Endodermal cell (in vitro differentiated cells): ENCODE measurements at regions not wholly inside any gene's neighbourhood (a gene's known extent, or its start where the extent isn't known, plus 50 kb on each side); places are given as distances from the start of the nearest gene placed in this dataset.

Source experiments
- DNase-seq: peaks from one replicate; pipeline ENCODE4 v3.0.0-alpha.2; 2017
- H3K27ac ChIP-seq: 2 replicates; pipeline ENCODE4 v1.5.1; 2013; ENCODE audit warnings: mild to moderate bottlenecking, low read depth, low read length, moderate library complexity
- H3K27me3 ChIP-seq: 2 replicates; pipeline ENCODE4 v1.6.1; 2013; ENCODE audit warnings: mild to moderate bottlenecking, low read length, moderate library complexity; ENCODE audit not compliant: insufficient read depth, control insufficient read depth, poor library complexity, severe bottlenecking
- H3K36me3 ChIP-seq: 2 replicates; pipeline ENCODE4 v1.7.0; 2013; ENCODE audit warnings: mild to moderate bottlenecking, low read length, moderate library complexity; ENCODE audit not compliant: control insufficient read depth, insufficient read depth
- H3K4me1 ChIP-seq: one replicate; pipeline ENCODE4 v1.7.0; 2013; ENCODE audit warnings: low read length; ENCODE audit not compliant: control insufficient read depth, insufficient read depth
- H3K4me3 ChIP-seq: 2 replicates; pipeline ENCODE4 v1.5.1; 2013; ENCODE audit warnings: mild to moderate bottlenecking, low read length, moderate library complexity
- H3K9ac ChIP-seq: 2 replicates; pipeline ENCODE4 v1.6.1; 2013; ENCODE audit warnings: mild to moderate bottlenecking, low read length, moderate library complexity; ENCODE audit not compliant: poor library complexity, severe bottlenecking; ENCODE audit errors: extremely low read depth
- H3K9me3 ChIP-seq: 2 replicates; pipeline ENCODE4 v1.6.1; 2013; ENCODE audit warnings: mild to moderate bottlenecking, low read length, moderate library complexity; ENCODE audit not compliant: control insufficient read depth
- H3K27ac Mint-ChIP-seq: 2 replicates; pipeline ENCODE4 v1.8.0; 2020; ENCODE audit warnings: mixed read lengths
- H3K27me3 Mint-ChIP-seq: 2 replicates; pipeline ENCODE4 v1.8.0; 2021; ENCODE audit warnings: mild to moderate bottlenecking, mixed read lengths; ENCODE audit not compliant: insufficient read depth
- H3K36me3 Mint-ChIP-seq: 2 replicates; pipeline ENCODE4 v1.8.0; 2020; ENCODE audit warnings: low read depth, mixed read lengths
- H3K4me1 Mint-ChIP-seq: 2 replicates; pipeline ENCODE4 v1.8.0; 2020; ENCODE audit warnings: mixed read lengths
- H3K4me3 Mint-ChIP-seq: 2 replicates; pipeline ENCODE4 v1.8.0; 2020; ENCODE audit warnings: mild to moderate bottlenecking, moderate library complexity, mixed read lengths
- H3K9me3 Mint-ChIP-seq: 2 replicates; pipeline ENCODE4 v1.8.0; 2020; ENCODE audit warnings: mild to moderate bottlenecking, mixed read lengths
- CTCF ChIP-seq: fragments of 200-600 bp; sonication (generic); conservative IDR thresholded peaks from 2 replicates; pipeline ENCODE4 v1.5.0; 2021; ENCODE audit warnings: antibody characterized with exemption, mild to moderate bottlenecking
- WGBS, 2 experiments: methylation state at CpG; one replicate each; pipeline versions ENCODE4 v1.1.5 to v1.1.7; 2013; ENCODE audit warnings: missing lambda C conversion rate in 2 of 2, mixed read lengths in 1 of 2; ENCODE audit not compliant: insufficient coverage in 1 of 2, insufficient read length in 1 of 2; 5-methylcytosine and 5-hydroxymethylcytosine counted together

GRCh38 chrX:87045352-87045751 lies 472.2 kb upstream of the KLHL4 start:
- 69 to 91% methylated on average over 1 to 4 of the region's 4 CpGs for WGBS, 2 experiments
- Mint-ChIP-seq H3K4me3 (no peak overlapping the region), H3K36me3 (no peaks in the 10 kb centered on the region), H3K9me3 (no peaks in the 10 kb centered on the region), H3K4me1 (no peaks in the 10 kb centered on the region), H3K27me3 (no peaks in the 10 kb centered on the region), H3K27ac (no peak overlapping the region)
- no peaks in the 10 kb centered on the region for H3K36me3 ChIP-seq
- no peak overlapping the region for H3K4me3 ChIP-seq
- no peak for DNase-seq
- TF ChIP-seq CTCF: no peak
- no peaks in the 10 kb centered on the region for H3K27me3 ChIP-seq
- H3K4me1 ChIP-seq: no peaks in the 10 kb centered on the region
- H3K27ac ChIP-seq: no peak overlapping the region
- no peak overlapping the region for H3K9ac ChIP-seq
- no peaks in the 10 kb centered on the region for H3K9me3 ChIP-seq

GRCh38 chrX:87049567-87049966 lies 468.0 kb upstream of the KLHL4 start:
- Histone ChIP-seq H3K4me3 (no peak overlapping the region), H3K36me3 (no peaks in the 10 kb centered on the region), H3K27me3 (no peaks in the 10 kb centered on the region), H3K9me3 (no peaks in the 10 kb centered on the region), H3K9ac (no peak overlapping the region), H3K27ac (no peak overlapping the region), H3K4me1 (no peaks in the 10 kb centered on the region)
- WGBS, 2 experiments: 95% methylated on average over 3 of the region's 3 CpGs; no CpG with 5 or more reads in 1 of the 2 experiments
- Mint-ChIP-seq H3K27me3 (no peaks in the 10 kb centered on the region), H3K9me3 (no peaks in the 10 kb centered on the region), H3K36me3 (no peaks in the 10 kb centered on the region), H3K4me3 (no peak overlapping the region), H3K4me1 (no peaks in the 10 kb centered on the region), H3K27ac (no peak overlapping the region)
- TF ChIP-seq CTCF: no peak
- no peak for DNase-seq

GRCh38 chrX:87063642-87064041 lies 454.0 kb upstream of the KLHL4 start:
- H3K4me3 Mint-ChIP-seq: no peak overlapping the region
- H3K4me3 ChIP-seq: no peak overlapping the region
- H3K9me3 Mint-ChIP-seq: no peaks in the 10 kb centered on the region
- H3K4me1 ChIP-seq: no peaks in the 10 kb centered on the region
- H3K4me1 Mint-ChIP-seq: no peaks in the 10 kb centered on the region
- no peaks in the 10 kb centered on the region for H3K9me3 ChIP-seq
- H3K36me3 Mint-ChIP-seq: no peaks in the 10 kb centered on the region
- no CpG with 5 or more reads among the region's 2 CpGs for WGBS, 2 experiments
- no peak overlapping the region for H3K27ac ChIP-seq
- no peak overlapping the region for H3K27ac Mint-ChIP-seq
- DNase-seq: no peak
- no peaks in the 10 kb centered on the region for H3K27me3 Mint-ChIP-seq
- H3K9ac ChIP-seq: no peak overlapping the region
- H3K27me3 ChIP-seq: no peaks in the 10 kb centered on the region
- H3K36me3 ChIP-seq: no peaks in the 10 kb centered on the region
- TF ChIP-seq CTCF: no peak
